K562 (cell line): ENCODE measurements at regions not wholly inside any gene's neighbourhood (a gene's known extent, or its start where the extent isn't known, plus 50 kb on each side); places are given as distances from the start of the nearest gene placed in this dataset.

Experiments used
- ATAC-seq: fragments of 200-7000 bp; cut with Tn5 transposase; 3 replicates; pipeline ENCODE4 v1.9.1; 2020; ENCODE audit warnings: moderate library complexity
- BruUV-seq: library from RNA; stranded (reverse); fragments of 400-500 nt; replicated peaks from 2 replicates; lab custom pipeline; 2021; lab: Mats Ljungman, UMichigan
- CTCF ChIA-PET: fragments of 300-600 bp; formaldehyde crosslinking; extraction: SDS; loops from one replicate; lab custom pipeline; 2021; ENCODE audit warnings: low intra/inter-chr PET ratio; lab: Yijun Ruan, JAX
- POLR2A ChIA-PET: fragments of 300-600, 350-650 bp; sonication (Branson Sonifier 250); formaldehyde crosslinking; extraction: SDS; loops from one replicate; lab custom pipeline; 2021; ENCODE audit warnings: antibody characterized with exemption, inconsistent platforms; lab: Yijun Ruan, JAX
- DNase-seq, 4 experiments: peaks; one replicate each; pipeline versions ENCODE4 v3.0.0 to v3.0.0-alpha.2; 2011 to 2018; ENCODE audit warnings: low spot score in 3 of 4, mixed read lengths in 3 of 4; ENCODE audit errors: extremely low read depth in 1 of 4
- FAIRE-seq: peaks from 2 replicates; lab custom pipeline; 2011; peaks lifted over from hg19 to GRCh38; lab: Jason Lieb, UNC
- H2AFZ ChIP-seq: 2 replicates; pipeline ENCODE4 v1.6.0; 2011; ENCODE audit warnings: low read depth, low read length, control low read depth, inconsistent platforms
- H3K27ac ChIP-seq: fragments of 200-600 bp; 3 replicates; pipeline ENCODE4 v1.8.0; 2011; ENCODE audit warnings: low read depth, mild to moderate bottlenecking, control low read depth, inconsistent platforms, low read length, moderate library complexity, mixed read lengths; ENCODE audit errors: extremely low read depth
- H3K27me3 ChIP-seq, 2 experiments: fragments of 300-600 bp in 1 of 2; 2 replicates in 1 of 2; 3 replicates in 1 of 2; pipeline versions ENCODE4 v1.6.0 to v1.8.0; 2011; ENCODE audit warnings: inconsistent platforms in 2 of 2, low read length in 2 of 2, mild to moderate bottlenecking in 1 of 2, mixed read lengths in 1 of 2, moderate library complexity in 1 of 2; ENCODE audit not compliant: control insufficient read depth in 2 of 2, insufficient read depth in 2 of 2
- H3K36me3 ChIP-seq: fragments of 300-600 bp; 3 replicates; pipeline ENCODE4 v1.8.0; 2011; ENCODE audit warnings: mild to moderate bottlenecking, low read length, inconsistent platforms; ENCODE audit not compliant: control insufficient read depth, insufficient read depth
- H3K4me1 ChIP-seq, 2 experiments: fragments of 200-600 bp in 1 of 2; replicated peaks in 1 of 2; 2 replicates in 1 of 2; 3 replicates in 1 of 2; pipeline versions ENCODE4 v1.5.1 to v1.8.0; 2011; ENCODE audit warnings: inconsistent platforms in 2 of 2, low read length in 2 of 2, mild to moderate bottlenecking in 1 of 2, mixed read lengths in 1 of 2, moderate library complexity in 1 of 2; ENCODE audit not compliant: control insufficient read depth in 2 of 2, insufficient read depth in 2 of 2
- H3K4me2 ChIP-seq: 2 replicates; pipeline ENCODE4 v1.6.1; 2011; ENCODE audit warnings: low read length, control low read depth, inconsistent platforms, mixed read lengths; ENCODE audit not compliant: insufficient read depth
- H3K4me3 ChIP-seq: fragments of 200-600 bp; sonication (generic), shearing (Covaris generic); 2 replicates; pipeline ENCODE4 v1.5.1; 2016; ENCODE audit warnings: control low read depth, inconsistent platforms
- H3K79me2 ChIP-seq: fragments of 200-600 bp; 3 replicates; pipeline ENCODE4 v1.8.0; 2011; ENCODE audit warnings: low read length, inconsistent platforms; ENCODE audit not compliant: control insufficient read depth, insufficient read depth
- H3K9ac ChIP-seq, 2 experiments: 2 replicates each; pipeline versions ENCODE4 v1.6.0 to v1.6.1; 2011; ENCODE audit warnings: low read depth in 2 of 2, low read length in 2 of 2, control low read depth in 1 of 2, inconsistent platforms in 1 of 2, mild to moderate bottlenecking in 1 of 2, mixed read lengths in 1 of 2; ENCODE audit not compliant: insufficient read depth in 1 of 2
- H3K9me1 ChIP-seq: one replicate; pipeline ENCODE4 v1.6.0; 2011; ENCODE audit warnings: inconsistent platforms, mild to moderate bottlenecking, low read length, moderate library complexity; ENCODE audit not compliant: control insufficient read depth, insufficient read depth
- H3K9me3 ChIP-seq: replicated peaks from 2 replicates; pipeline ENCODE4 v1.5.1; 2011; ENCODE audit warnings: low read depth, low read length, inconsistent platforms; ENCODE audit not compliant: control insufficient read depth, insufficient read depth
- H4K20me1 ChIP-seq: replicated peaks from 2 replicates; pipeline ENCODE4 v1.6.1; 2011; ENCODE audit warnings: low read length, inconsistent platforms, mixed read lengths; ENCODE audit not compliant: control insufficient read depth, insufficient read depth
- CHD1 ChIP-seq: fragments of 200-600 bp; sonication (generic); IDR thresholded peaks from one replicate; pipeline ENCODE4 v1.6.1; 2012; ENCODE audit warnings: mild to moderate bottlenecking, moderate library complexity, low read length, inconsistent platforms
- ETV6 ChIP-seq, 3 experiments: fragments of 150-350 bp in 1 of 3; sonication (generic) in 1 of 3; formaldehyde crosslinking in 1 of 3; IDR thresholded peaks; 2 replicates each; pipeline versions ENCODE4 v1.6.1 to v1.8.0; 2014 to 2022; ENCODE audit warnings: borderline replicate concordance in 2 of 3, low read depth in 2 of 3, antibody characterized with exemption in 1 of 3, low read length in 1 of 3, mild to moderate bottlenecking in 1 of 3, missing genetic modification reagents in 1 of 3
- FOXA3 ChIP-seq, 2 experiments: fragments of 450-650 bp in 1 of 2; sonication (generic) in 1 of 2; formaldehyde crosslinking; IDR thresholded peaks in 1 of 2; conservative IDR thresholded peaks in 1 of 2; 2 replicates each; pipeline versions ENCODE4 v1.4.0 to v1.8.0; 2020 to 2022; ENCODE audit warnings: mild to moderate bottlenecking in 2 of 2, missing genetic modification reagents in 1 of 2
- LEF1 ChIP-seq: fragments of 450-650 bp; IDR thresholded peaks from 2 replicates; pipeline ENCODE4 v1.6.1; 2016; ENCODE audit warnings: mild to moderate bottlenecking
- NFATC3 ChIP-seq: fragments of 450-650 bp; IDR thresholded peaks from 2 replicates; pipeline ENCODE4 v1.6.1; 2017; ENCODE audit warnings: mild to moderate bottlenecking
- TCF3 ChIP-seq: sonication (generic); formaldehyde crosslinking; IDR thresholded peaks from 2 replicates; pipeline ENCODE4 v1.4.0; 2020; ENCODE audit warnings: mild to moderate bottlenecking, missing genetic modification reagents
- ZSCAN32 ChIP-seq: fragments of 450-650 bp; formaldehyde crosslinking; IDR thresholded peaks from 2 replicates; pipeline ENCODE4 v1.4.0; 2020; ENCODE audit warnings: mild to moderate bottlenecking, moderate library complexity
- WGBS: fragments of 100-300 bp; shearing (Covaris generic); methylation state at CpG from one replicate; pipeline ENCODE4 v1.1.6; 2016; ENCODE audit warnings: low coverage, mixed read lengths; ENCODE audit not compliant: insufficient coverage; ENCODE audit errors: missing lambda C conversion rate; 5-methylcytosine and 5-hydroxymethylcytosine counted together
- in situ Hi-C: fragments of 300-500 bp; cut with MboI; formaldehyde crosslinking; loops from 4 replicates; pipeline ENCODE4 v1.15.0; 2018; ENCODE audit warnings: inconsistent platforms, mixed read lengths
- intact Hi-C: fragments of 100-400 bp; cut with micrococcal nuclease; formaldehyde crosslinking; loops from 2 replicates; pipeline ENCODE4 v1.14.2; 2022

- Histone ChIP-seq H3K9me3 (no peaks in the 10 kb centered on the region), H3K27me3 (peaks cover 8 to 44% of the 10 kb centered on the region in 2 experiments), H3K4me1 (peaks cover 0 to 7% of the 10 kb centered on the region in 2 experiments; a peak in 3 of 5 replicates), H3K36me3 (no peaks in the 10 kb centered on the region), H4K20me1 (no peaks in the 10 kb centered on the region), H2AFZ (no peak overlapping the region), H3K27ac (no peak overlapping the region), H3K4me2 (no peak overlapping the region), H3K9me1 (no peaks in the 10 kb centered on the region), H3K79me2 (no peaks in the 10 kb centered on the region), H3K4me3 (no peak overlapping the region), H3K9ac (no peak overlapping the region)
- TF ChIP-seq TCF3 (CRISPR knock-in tag), result no peak
- no peak for TF ChIP-seq CHD1
- TF ChIP-seq FOXA3 (CRISPR knock-in tag; conservative IDR thresholded peaks at IDR 0.05 in 1 of 2, IDR thresholded peaks at IDR 0.05 in 1 of 2), result no peak
- TF ChIP-seq ZSCAN32 (CRISPR knock-in tag), result no peak
- no peak for TF ChIP-seq NFATC3
- no peak for TF ChIP-seq ETV6 (IDR thresholded peaks at IDR 0.05; ENCODE audit: borderline replicate concordance in 1 of 2, low read depth in 2 of 2, low read length in 1 of 2)
- no peak for TF ChIP-seq ETV6 (CRISPR knock-in tag; IDR thresholded peaks at IDR 0.05; ENCODE audit: borderline replicate concordance)
- no peak for TF ChIP-seq LEF1
- no TSS peak for BruUV-seq
- CTCF ChIA-PET, result no interaction called here
- POLR2A ChIA-PET, result no interaction called here
- FAIRE-seq (no peak), ATAC-seq (no peak), DNase-seq (no peak)
- in situ Hi-C loops, result no loop called here
- 3% methylated on average over 9 of the region's 9 CpGs for WGBS
- intact Hi-C loops, result no loop called here
Measured at GRCh38 chr20:57097245-57097915, 169.1 kb downstream of the BMP7 start.
